Upper lobe of left lung (tissue), 4 donors: ENCODE measurements at regions not wholly inside any gene's neighbourhood (a gene's known extent, or its start where the extent isn't known, plus 50 kb on each side); places are given as distances from the start of the nearest gene placed in this dataset.

Experiments
- EP300 ChIP-seq, 4 donors: sonication (generic); formaldehyde crosslinking; IDR thresholded peaks; one replicate each; pipeline ENCODE4 v1.5.1; 2017; ENCODE audit warnings: antibody characterized with exemption in 4 of 4, control low read depth in 2 of 4
- POLR2A ChIP-seq, 4 donors: fragments of 450-650 bp; IDR thresholded peaks; one replicate each; pipeline ENCODE4 v1.5.1; 2016 to 2017; ENCODE audit warnings: antibody characterized with exemption in 4 of 4, mild to moderate bottlenecking in 2 of 4
- POLR2AphosphoS5 ChIP-seq, 2 donors: sonication (generic); formaldehyde crosslinking; IDR thresholded peaks; one replicate each; pipeline ENCODE4 v1.5.1; 2017; ENCODE audit warnings: antibody characterized with exemption in 2 of 2
- TF ChIP-seq, protein P1 (sequence below), 6 experiments: fragments of 450-650 bp in 4 of 6; fragments of 200-600 bp in 2 of 6; sonication (generic) in 2 of 6; IDR thresholded peaks; one replicate each; pipeline ENCODE4 v1.5.1; 2016 to 2019; ENCODE audit warnings: antibody characterized with exemption in 6 of 6

DNA sequence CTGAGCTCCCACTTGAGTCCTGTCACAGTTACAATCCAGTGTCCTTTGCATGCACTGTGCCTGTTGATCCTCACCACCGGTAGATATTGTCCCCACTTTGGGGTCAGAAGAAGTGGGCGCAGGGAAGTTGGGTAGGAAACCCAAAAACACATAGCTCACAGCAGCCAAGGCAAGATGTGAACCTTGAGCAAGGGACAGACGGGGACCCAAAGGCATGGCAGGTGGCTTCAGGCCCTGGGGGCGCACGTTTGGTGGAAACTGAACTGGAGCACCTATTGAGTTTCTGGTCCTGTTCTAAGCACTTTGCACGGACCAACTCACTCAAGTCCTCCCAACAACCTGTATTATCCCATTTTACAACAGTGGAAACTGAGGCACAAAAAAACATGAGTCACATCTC lies 82.8 kb upstream of the ZNF716 start:
- TF ChIP-seq, protein P1, sequence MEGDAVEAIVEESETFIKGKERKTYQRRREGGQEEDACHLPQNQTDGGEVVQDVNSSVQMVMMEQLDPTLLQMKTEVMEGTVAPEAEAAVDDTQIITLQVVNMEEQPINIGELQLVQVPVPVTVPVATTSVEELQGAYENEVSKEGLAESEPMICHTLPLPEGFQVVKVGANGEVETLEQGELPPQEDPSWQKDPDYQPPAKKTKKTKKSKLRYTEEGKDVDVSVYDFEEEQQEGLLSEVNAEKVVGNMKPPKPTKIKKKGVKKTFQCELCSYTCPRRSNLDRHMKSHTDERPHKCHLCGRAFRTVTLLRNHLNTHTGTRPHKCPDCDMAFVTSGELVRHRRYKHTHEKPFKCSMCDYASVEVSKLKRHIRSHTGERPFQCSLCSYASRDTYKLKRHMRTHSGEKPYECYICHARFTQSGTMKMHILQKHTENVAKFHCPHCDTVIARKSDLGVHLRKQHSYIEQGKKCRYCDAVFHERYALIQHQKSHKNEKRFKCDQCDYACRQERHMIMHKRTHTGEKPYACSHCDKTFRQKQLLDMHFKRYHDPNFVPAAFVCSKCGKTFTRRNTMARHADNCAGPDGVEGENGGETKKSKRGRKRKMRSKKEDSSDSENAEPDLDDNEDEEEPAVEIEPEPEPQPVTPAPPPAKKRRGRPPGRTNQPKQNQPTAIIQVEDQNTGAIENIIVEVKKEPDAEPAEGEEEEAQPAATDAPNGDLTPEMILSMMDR (IDR thresholded peaks at IDR 0.05): no peak
- TF ChIP-seq EP300 (IDR thresholded peaks at IDR 0.05) (no peak), POLR2AphosphoS5 (IDR thresholded peaks at IDR 0.05) (no peak), POLR2A (IDR thresholded peaks at IDR 0.05) (no peak)
